GM23338 (cell line): ENCODE measurements at regions not wholly inside any gene's neighbourhood (a gene's known extent, or its start where the extent isn't known, plus 50 kb on each side); places are given as distances from the start of the nearest gene placed in this dataset.

Experiments used
- ATAC-seq: fragments of 200-7000 bp; cut with Tn5 transposase; 3 replicates; pipeline ENCODE4 v1.9.1; 2020
- DNase-seq: peaks from one replicate; pipeline ENCODE4 v3.0.0-alpha.2; 2015; ENCODE audit warnings: low spot score
- H2AFZ ChIP-seq: fragments of 200-600 bp; sonication (generic); 2 replicates; pipeline ENCODE4 v1.8.0; 2016; ENCODE audit warnings: antibody characterized with exemption, mild to moderate bottlenecking, moderate library complexity
- H3F3A ChIP-seq: fragments of 200-600 bp; sonication (generic); replicated peaks from 2 replicates; pipeline ENCODE4 v1.8.0; 2017; ENCODE audit warnings: antibody characterized with exemption, mixed run types, low read depth
- H3K27ac ChIP-seq: fragments of 200-600 bp; sonication (generic); 2 replicates; pipeline ENCODE4 v1.6.1; 2016; ENCODE audit warnings: low read depth
- H3K27me3 ChIP-seq: fragments of 200-600 bp; sonication (generic); 2 replicates; pipeline ENCODE4 v1.8.0; 2016; ENCODE audit warnings: mild to moderate bottlenecking, mixed run types, moderate library complexity; ENCODE audit not compliant: insufficient read depth
- H3K36me3 ChIP-seq: fragments of 200-600 bp; sonication (generic); 2 replicates; pipeline ENCODE4 v1.8.0; 2016; ENCODE audit warnings: mild to moderate bottlenecking; ENCODE audit not compliant: insufficient read depth
- H3K4me1 ChIP-seq: fragments of 200-600 bp; sonication (generic); 2 replicates; pipeline ENCODE4 v1.8.0; 2016; ENCODE audit warnings: mild to moderate bottlenecking, moderate library complexity; ENCODE audit not compliant: insufficient read depth
- H3K4me2 ChIP-seq: fragments of 200-600 bp; sonication (generic); 2 replicates; pipeline ENCODE4 v1.7.1; 2017; ENCODE audit warnings: mixed run types
- H3K4me3 ChIP-seq: fragments of 200-600 bp; sonication (generic); 2 replicates; pipeline ENCODE4 v1.6.1; 2016; ENCODE audit warnings: mixed run types
- H3K79me2 ChIP-seq: fragments of 200-600 bp; sonication (generic); replicated peaks from 2 replicates; pipeline ENCODE4 v1.8.0; 2017; ENCODE audit warnings: mild to moderate bottlenecking; ENCODE audit not compliant: insufficient read depth
- H3K9me2 ChIP-seq: fragments of 200-600 bp; sonication (generic); 2 replicates; pipeline ENCODE4 v1.8.0; 2017; ENCODE audit not compliant: insufficient read depth
- H4K20me1 ChIP-seq: fragments of 200-600 bp; sonication (generic); replicated peaks from 2 replicates; pipeline ENCODE4 v1.8.0; 2017; ENCODE audit warnings: mild to moderate bottlenecking; ENCODE audit not compliant: insufficient read depth
- H3K27ac Mint-ChIP-seq: 2 replicates; pipeline ENCODE4 v1.8.0; 2020; ENCODE audit warnings: inconsistent platforms, mild to moderate bottlenecking, moderate library complexity, mixed read lengths
- H3K27me3 Mint-ChIP-seq: 3 replicates; pipeline ENCODE4 v1.8.0; 2022; ENCODE audit warnings: low read depth, mild to moderate bottlenecking, moderate library complexity, mixed read lengths, inconsistent platforms; ENCODE audit not compliant: insufficient read depth, poor library complexity
- H3K36me3 Mint-ChIP-seq: 3 replicates; pipeline ENCODE4 v1.8.0; 2021; ENCODE audit warnings: low read depth, mild to moderate bottlenecking, inconsistent platforms, moderate library complexity, mixed read lengths
- H3K4me1 Mint-ChIP-seq: 3 replicates; pipeline ENCODE4 v1.8.0; 2020; ENCODE audit warnings: mild to moderate bottlenecking, inconsistent platforms, mixed read lengths
- H3K4me3 Mint-ChIP-seq: 3 replicates; pipeline ENCODE4 v1.8.0; 2021; ENCODE audit warnings: moderate library complexity, mild to moderate bottlenecking, inconsistent platforms, mixed read lengths
- H3K9me3 Mint-ChIP-seq: 3 replicates; pipeline ENCODE4 v1.8.0; 2020; ENCODE audit warnings: moderate library complexity, mild to moderate bottlenecking, inconsistent platforms, mixed read lengths
- CREB1 ChIP-seq: fragments of 250-450 bp; sonication (Bioruptor Pico); IDR thresholded peaks from 2 replicates; pipeline ENCODE4 v1.5.0; 2020; ENCODE audit warnings: low read depth, mild to moderate bottlenecking, moderate library complexity
- EZH2 ChIP-seq: fragments of 200-600 bp; sonication (generic); IDR thresholded peaks from one replicate; pipeline ENCODE4 v1.8.0; 2017; ENCODE audit warnings: antibody characterized with exemption, mild to moderate bottlenecking, low read depth; ENCODE audit not compliant: unreplicated experiment
- EZH2phosphoT487 ChIP-seq: fragments of 200-600 bp; sonication (generic); IDR thresholded peaks from one replicate; pipeline ENCODE4 v1.8.1; 2018; ENCODE audit warnings: antibody characterized with exemption; ENCODE audit not compliant: unreplicated experiment
- NANOG ChIP-seq: IDR thresholded peaks from 2 replicates; pipeline ENCODE4 v1.6.1; 2016; ENCODE audit warnings: antibody characterized with exemption, borderline replicate concordance
- POLR2AphosphoS5 ChIP-seq: IDR thresholded peaks from 2 replicates; pipeline ENCODE4 v1.6.1; 2016; ENCODE audit warnings: antibody characterized with exemption, low read depth
- STAT1 ChIP-seq: IDR thresholded peaks from one replicate; pipeline ENCODE4 v1.6.1; 2016; ENCODE audit warnings: antibody characterized with exemption; ENCODE audit not compliant: unreplicated experiment
- ZNF114 ChIP-seq: fragments of 250-450 bp; sonication (Bioruptor Pico); IDR thresholded peaks from 2 replicates; pipeline ENCODE4 v1.5.0; 2020; ENCODE audit warnings: mild to moderate bottlenecking, moderate library complexity
- ZNF331 ChIP-seq: fragments of 250-450 bp; sonication (Bioruptor Pico); IDR thresholded peaks from 2 replicates; pipeline ENCODE4 v1.5.0; 2020; ENCODE audit warnings: low read depth, mild to moderate bottlenecking, moderate library complexity
- TF ChIP-seq, protein P1 (sequence below), 2 experiments: fragments of 200-600 bp in 1 of 2; sonication (generic) in 1 of 2; conservative IDR thresholded peaks; 2 replicates each; pipeline versions ENCODE4 v1.5.1 to v1.6.1; 2016 to 2017; ENCODE audit warnings: antibody characterized with exemption in 2 of 2, low read depth in 2 of 2, mild to moderate bottlenecking in 2 of 2, moderate library complexity in 1 of 2
- TF ChIP-seq, protein P2 (sequence below): IDR thresholded peaks from one replicate; pipeline ENCODE4 v1.6.1; 2018; ENCODE audit warnings: antibody characterized with exemption; ENCODE audit not compliant: unreplicated experiment
- TF ChIP-seq, protein P3 (sequence below): fragments of 250-450 bp; sonication (Bioruptor Pico); IDR thresholded peaks from 2 replicates; pipeline ENCODE4 v1.5.0; 2020; ENCODE audit warnings: mild to moderate bottlenecking, moderate library complexity

DNA sequence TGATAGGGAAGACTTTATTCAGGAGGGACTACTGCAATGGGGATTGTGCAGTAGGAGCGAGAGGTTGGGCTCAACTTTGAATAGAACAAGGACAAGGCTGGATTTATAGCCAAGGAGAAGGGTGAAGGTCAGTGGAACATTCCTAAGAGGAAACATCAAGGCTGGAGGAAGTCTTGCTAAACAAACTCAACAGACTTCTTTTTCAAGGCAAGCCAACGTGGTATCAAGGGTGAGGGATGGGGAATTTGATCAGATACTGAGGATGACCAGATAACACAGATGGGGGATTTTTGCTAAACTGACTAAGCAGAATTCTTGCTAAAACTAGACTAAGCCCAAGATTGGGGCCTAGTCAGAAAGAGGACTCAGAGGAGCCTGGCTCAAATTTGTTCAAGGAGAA, 107.3 kb downstream of the DUSP10 start:
- no peaks in the 10 kb centered on the region for H3K27me3 ChIP-seq
- Mint-ChIP-seq H3K36me3 (no peaks in the 10 kb centered on the region), H3K27ac (no peak overlapping the region), H3K4me3 (no peak overlapping the region), H3K9me3 (no peaks in the 10 kb centered on the region; the same call in 2 of the 3 replicates), H3K27me3 (peaks cover 2% of the 10 kb centered on the region), H3K4me1 (no peaks in the 10 kb centered on the region; the same call in 2 of the 3 replicates)
- no peak overlapping the region for H3K4me2 ChIP-seq
- ATAC-seq (no peak), DNase-seq (no peak)
- H3K36me3 ChIP-seq: no peaks in the 10 kb centered on the region
- no peak overlapping the region for H3K27ac ChIP-seq
- peaks cover 9% of the 10 kb centered on the region; the same call in 1 of the 2 replicates for H3K4me1 ChIP-seq
- no peaks in the 10 kb centered on the region for H3F3A ChIP-seq
- H4K20me1 ChIP-seq: no peaks in the 10 kb centered on the region
- H3K4me3 ChIP-seq: no peak overlapping the region
- H2AFZ ChIP-seq: no peak overlapping the region
- H3K79me2 ChIP-seq: no peaks in the 10 kb centered on the region
- H3K9me2 ChIP-seq: no peaks in the 10 kb centered on the region; the same call in 1 of the 2 replicates
- TF ChIP-seq EZH2phosphoT487 (no peak), CREB1 (CRISPR knock-in tag) (no peak), EZH2 (no peak), POLR2AphosphoS5 (no peak)
- TF ChIP-seq, protein P1, sequence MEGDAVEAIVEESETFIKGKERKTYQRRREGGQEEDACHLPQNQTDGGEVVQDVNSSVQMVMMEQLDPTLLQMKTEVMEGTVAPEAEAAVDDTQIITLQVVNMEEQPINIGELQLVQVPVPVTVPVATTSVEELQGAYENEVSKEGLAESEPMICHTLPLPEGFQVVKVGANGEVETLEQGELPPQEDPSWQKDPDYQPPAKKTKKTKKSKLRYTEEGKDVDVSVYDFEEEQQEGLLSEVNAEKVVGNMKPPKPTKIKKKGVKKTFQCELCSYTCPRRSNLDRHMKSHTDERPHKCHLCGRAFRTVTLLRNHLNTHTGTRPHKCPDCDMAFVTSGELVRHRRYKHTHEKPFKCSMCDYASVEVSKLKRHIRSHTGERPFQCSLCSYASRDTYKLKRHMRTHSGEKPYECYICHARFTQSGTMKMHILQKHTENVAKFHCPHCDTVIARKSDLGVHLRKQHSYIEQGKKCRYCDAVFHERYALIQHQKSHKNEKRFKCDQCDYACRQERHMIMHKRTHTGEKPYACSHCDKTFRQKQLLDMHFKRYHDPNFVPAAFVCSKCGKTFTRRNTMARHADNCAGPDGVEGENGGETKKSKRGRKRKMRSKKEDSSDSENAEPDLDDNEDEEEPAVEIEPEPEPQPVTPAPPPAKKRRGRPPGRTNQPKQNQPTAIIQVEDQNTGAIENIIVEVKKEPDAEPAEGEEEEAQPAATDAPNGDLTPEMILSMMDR (conservative IDR thresholded peaks at IDR 0.05; ENCODE audit: low read depth in 2 of 2): no peak
- TF ChIP-seq, protein P2, sequence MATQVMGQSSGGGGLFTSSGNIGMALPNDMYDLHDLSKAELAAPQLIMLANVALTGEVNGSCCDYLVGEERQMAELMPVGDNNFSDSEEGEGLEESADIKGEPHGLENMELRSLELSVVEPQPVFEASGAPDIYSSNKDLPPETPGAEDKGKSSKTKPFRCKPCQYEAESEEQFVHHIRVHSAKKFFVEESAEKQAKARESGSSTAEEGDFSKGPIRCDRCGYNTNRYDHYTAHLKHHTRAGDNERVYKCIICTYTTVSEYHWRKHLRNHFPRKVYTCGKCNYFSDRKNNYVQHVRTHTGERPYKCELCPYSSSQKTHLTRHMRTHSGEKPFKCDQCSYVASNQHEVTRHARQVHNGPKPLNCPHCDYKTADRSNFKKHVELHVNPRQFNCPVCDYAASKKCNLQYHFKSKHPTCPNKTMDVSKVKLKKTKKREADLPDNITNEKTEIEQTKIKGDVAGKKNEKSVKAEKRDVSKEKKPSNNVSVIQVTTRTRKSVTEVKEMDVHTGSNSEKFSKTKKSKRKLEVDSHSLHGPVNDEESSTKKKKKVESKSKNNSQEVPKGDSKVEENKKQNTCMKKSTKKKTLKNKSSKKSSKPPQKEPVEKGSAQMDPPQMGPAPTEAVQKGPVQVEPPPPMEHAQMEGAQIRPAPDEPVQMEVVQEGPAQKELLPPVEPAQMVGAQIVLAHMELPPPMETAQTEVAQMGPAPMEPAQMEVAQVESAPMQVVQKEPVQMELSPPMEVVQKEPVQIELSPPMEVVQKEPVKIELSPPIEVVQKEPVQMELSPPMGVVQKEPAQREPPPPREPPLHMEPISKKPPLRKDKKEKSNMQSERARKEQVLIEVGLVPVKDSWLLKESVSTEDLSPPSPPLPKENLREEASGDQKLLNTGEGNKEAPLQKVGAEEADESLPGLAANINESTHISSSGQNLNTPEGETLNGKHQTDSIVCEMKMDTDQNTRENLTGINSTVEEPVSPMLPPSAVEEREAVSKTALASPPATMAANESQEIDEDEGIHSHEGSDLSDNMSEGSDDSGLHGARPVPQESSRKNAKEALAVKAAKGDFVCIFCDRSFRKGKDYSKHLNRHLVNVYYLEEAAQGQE: no peak

DNA sequence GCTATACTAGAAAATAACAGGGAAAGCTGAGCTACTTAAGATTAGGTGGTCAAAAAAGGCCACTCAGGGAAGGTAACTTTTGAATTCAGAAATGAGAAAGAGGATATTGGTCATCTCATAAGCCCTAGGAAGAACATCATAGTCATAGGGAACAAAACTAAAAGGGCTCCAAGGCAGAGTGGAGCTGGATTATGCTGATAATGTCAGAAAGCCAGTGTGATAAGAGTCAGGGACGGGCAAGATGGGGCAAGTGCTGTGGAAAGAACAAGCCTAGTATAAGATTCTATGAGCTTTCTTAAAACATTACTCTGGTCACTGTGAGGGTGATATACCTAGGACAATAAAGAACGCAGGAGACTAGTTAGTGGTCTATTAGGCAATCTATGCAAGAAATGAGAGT, 106.6 kb downstream of the DUSP10 start:
- Mint-ChIP-seq H3K27ac (no peak overlapping the region), H3K4me3 (no peak overlapping the region), H3K4me1 (no peaks in the 10 kb centered on the region; the same call in 2 of the 3 replicates), H3K9me3 (no peaks in the 10 kb centered on the region; the same call in 2 of the 3 replicates), H3K27me3 (peaks cover 2% of the 10 kb centered on the region), H3K36me3 (no peaks in the 10 kb centered on the region)
- no peak overlapping the region for H3K27ac ChIP-seq
- H3F3A ChIP-seq: no peaks in the 10 kb centered on the region
- ATAC-seq: no peak
- H4K20me1 ChIP-seq: no peaks in the 10 kb centered on the region
- H3K4me2 ChIP-seq: no peak overlapping the region
- no peaks in the 10 kb centered on the region for H3K36me3 ChIP-seq
- H3K79me2 ChIP-seq: no peaks in the 10 kb centered on the region
- H3K4me3 ChIP-seq: no peak overlapping the region
- no peak overlapping the region for H2AFZ ChIP-seq
- H3K4me1 ChIP-seq: peaks cover 9% of the 10 kb centered on the region; the same call in 1 of the 2 replicates
- H3K27me3 ChIP-seq: no peaks in the 10 kb centered on the region
- no peak for DNase-seq
- no peaks in the 10 kb centered on the region; the same call in 1 of the 2 replicates for H3K9me2 ChIP-seq
- TF ChIP-seq ZNF331 (CRISPR knock-in tag): no peak
- TF ChIP-seq POLR2AphosphoS5: no peak
- TF ChIP-seq NANOG: no peak
- TF ChIP-seq EZH2: no peak
- TF ChIP-seq STAT1: no peak
- TF ChIP-seq ZNF114: no peak
- TF ChIP-seq, protein P3, sequence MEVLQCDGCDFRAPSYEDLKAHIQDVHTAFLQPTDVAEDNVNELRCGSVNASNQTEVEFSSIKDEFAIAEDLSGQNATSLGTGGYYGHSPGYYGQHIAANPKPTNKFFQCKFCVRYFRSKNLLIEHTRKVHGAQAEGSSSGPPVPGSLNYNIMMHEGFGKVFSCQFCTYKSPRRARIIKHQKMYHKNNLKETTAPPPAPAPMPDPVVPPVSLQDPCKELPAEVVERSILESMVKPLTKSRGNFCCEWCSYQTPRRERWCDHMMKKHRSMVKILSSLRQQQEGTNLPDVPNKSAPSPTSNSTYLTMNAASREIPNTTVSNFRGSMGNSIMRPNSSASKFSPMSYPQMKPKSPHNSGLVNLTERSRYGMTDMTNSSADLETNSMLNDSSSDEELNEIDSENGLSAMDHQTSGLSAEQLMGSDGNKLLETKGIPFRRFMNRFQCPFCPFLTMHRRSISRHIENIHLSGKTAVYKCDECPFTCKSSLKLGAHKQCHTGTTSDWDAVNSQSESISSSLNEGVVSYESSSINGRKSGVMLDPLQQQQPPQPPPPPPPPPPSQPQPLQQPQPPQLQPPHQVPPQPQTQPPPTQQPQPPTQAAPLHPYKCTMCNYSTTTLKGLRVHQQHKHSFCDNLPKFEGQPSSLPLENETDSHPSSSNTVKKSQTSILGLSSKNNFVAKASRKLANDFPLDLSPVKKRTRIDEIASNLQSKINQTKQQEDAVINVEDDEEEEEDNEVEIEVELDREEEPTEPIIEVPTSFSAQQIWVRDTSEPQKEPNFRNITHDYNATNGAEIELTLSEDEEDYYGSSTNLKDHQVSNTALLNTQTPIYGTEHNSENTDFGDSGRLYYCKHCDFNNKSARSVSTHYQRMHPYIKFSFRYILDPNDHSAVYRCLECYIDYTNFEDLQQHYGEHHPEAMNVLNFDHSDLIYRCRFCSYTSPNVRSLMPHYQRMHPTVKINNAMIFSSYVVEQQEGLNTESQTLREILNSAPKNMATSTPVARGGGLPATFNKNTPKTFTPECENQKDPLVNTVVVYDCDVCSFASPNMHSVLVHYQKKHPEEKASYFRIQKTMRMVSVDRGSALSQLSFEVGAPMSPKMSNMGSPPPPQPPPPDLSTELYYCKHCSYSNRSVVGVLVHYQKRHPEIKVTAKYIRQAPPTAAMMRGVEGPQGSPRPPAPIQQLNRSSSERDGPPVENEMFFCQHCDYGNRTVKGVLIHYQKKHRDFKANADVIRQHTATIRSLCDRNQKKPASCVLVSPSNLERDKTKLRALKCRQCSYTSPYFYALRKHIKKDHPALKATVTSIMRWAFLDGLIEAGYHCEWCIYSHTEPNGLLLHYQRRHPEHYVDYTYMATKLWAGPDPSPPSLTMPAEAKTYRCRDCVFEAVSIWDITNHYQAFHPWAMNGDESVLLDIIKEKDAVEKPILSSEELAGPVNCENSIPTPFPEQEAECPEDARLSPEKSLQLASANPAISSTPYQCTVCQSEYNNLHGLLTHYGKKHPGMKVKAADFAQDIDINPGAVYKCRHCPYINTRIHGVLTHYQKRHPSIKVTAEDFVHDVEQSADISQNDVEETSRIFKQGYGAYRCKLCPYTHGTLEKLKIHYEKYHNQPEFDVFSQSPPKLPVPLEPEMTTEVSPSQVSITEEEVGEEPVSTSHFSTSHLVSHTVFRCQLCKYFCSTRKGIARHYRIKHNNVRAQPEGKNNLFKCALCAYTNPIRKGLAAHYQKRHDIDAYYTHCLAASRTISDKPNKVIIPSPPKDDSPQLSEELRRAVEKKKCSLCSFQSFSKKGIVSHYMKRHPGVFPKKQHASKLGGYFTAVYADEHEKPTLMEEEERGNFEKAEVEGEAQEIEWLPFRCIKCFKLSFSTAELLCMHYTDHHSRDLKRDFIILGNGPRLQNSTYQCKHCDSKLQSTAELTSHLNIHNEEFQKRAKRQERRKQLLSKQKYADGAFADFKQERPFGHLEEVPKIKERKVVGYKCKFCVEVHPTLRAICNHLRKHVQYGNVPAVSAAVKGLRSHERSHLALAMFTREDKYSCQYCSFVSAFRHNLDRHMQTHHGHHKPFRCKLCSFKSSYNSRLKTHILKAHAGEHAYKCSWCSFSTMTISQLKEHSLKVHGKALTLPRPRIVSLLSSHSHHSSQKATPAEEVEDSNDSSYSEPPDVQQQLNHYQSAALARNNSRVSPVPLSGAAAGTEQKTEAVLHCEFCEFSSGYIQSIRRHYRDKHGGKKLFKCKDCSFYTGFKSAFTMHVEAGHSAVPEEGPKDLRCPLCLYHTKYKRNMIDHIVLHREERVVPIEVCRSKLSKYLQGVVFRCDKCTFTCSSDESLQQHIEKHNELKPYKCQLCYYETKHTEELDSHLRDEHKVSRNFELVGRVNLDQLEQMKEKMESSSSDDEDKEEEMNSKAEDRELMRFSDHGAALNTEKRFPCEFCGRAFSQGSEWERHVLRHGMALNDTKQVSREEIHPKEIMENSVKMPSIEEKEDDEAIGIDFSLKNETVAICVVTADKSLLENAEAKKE (CRISPR knock-in tag): no peak
- no peak for TF ChIP-seq EZH2phosphoT487
